DOHH2 (cell line): ENCODE measurements at regions not wholly inside any gene's neighbourhood (a gene's known extent, or its start where the extent isn't known, plus 50 kb on each side); places are given as distances from the start of the nearest gene placed in this dataset.

ENCODE experiments used
- H3F3A ChIP-seq: fragments of 200-600 bp; sonication (generic), shearing (Covaris generic); 2 replicates; pipeline ENCODE4 v1.6.0; 2016; ENCODE audit warnings: antibody characterized with exemption, mild to moderate bottlenecking; ENCODE audit not compliant: control insufficient read depth, insufficient read depth
- H3K27ac ChIP-seq: fragments of 200-600 bp; sonication (generic); 2 replicates; pipeline ENCODE4 v1.5.1; 2014; ENCODE audit warnings: low read depth, mild to moderate bottlenecking, low read length, moderate library complexity
- H3K27me3 ChIP-seq: fragments of 200-600 bp; sonication (generic); 2 replicates; pipeline ENCODE4 v1.6.1; 2014; ENCODE audit warnings: mild to moderate bottlenecking, low read length, mixed read lengths; ENCODE audit not compliant: control insufficient read depth
- H3K36me3 ChIP-seq: fragments of 200-600 bp; sonication (generic); 2 replicates; pipeline ENCODE4 v1.6.1; 2014; ENCODE audit warnings: mild to moderate bottlenecking, low read length, moderate library complexity, mixed read lengths; ENCODE audit not compliant: control insufficient read depth
- H3K4me1 ChIP-seq: fragments of 200-600 bp; sonication (generic); 2 replicates; pipeline ENCODE4 v1.6.1; 2014; ENCODE audit warnings: mild to moderate bottlenecking, low read length, mixed read lengths; ENCODE audit not compliant: control insufficient read depth
- H3K4me2 ChIP-seq: fragments of 200-600 bp; sonication (generic); 2 replicates; pipeline ENCODE4 v1.6.0; 2014; ENCODE audit warnings: mild to moderate bottlenecking, low read length, moderate library complexity
- H3K4me3 ChIP-seq: fragments of 200-600 bp; sonication (generic); 2 replicates; pipeline ENCODE4 v1.5.1; 2014; ENCODE audit warnings: mild to moderate bottlenecking, low read length, mixed read lengths
- H3K79me2 ChIP-seq: fragments of 200-600 bp; sonication (generic); 2 replicates; pipeline ENCODE4 v1.6.1; 2014; ENCODE audit warnings: mild to moderate bottlenecking, low read length, mixed read lengths; ENCODE audit not compliant: control insufficient read depth
- H3K9me2 ChIP-seq: fragments of 200-600 bp; sonication (generic); replicated peaks from 2 replicates; pipeline ENCODE4 v1.6.1; 2014; ENCODE audit warnings: mild to moderate bottlenecking, low read length, mixed read lengths; ENCODE audit not compliant: control insufficient read depth
- H3K9me3 ChIP-seq: fragments of 200-600 bp; sonication (generic); 2 replicates; pipeline ENCODE4 v1.6.1; 2014; ENCODE audit warnings: antibody characterized with exemption, low read length, mixed read lengths; ENCODE audit not compliant: control insufficient read depth, insufficient read depth
- H4K20me1 ChIP-seq: fragments of 200-600 bp; sonication (generic); 2 replicates; pipeline ENCODE4 v1.6.0; 2014; ENCODE audit warnings: low read depth, mild to moderate bottlenecking, antibody characterized with exemption, low read length, moderate library complexity; ENCODE audit not compliant: control insufficient read depth, insufficient read depth
- EZH2phosphoT487 ChIP-seq: fragments of 200-600 bp; sonication (generic); IDR thresholded peaks from 2 replicates; pipeline ENCODE4 v1.6.1; 2017; ENCODE audit warnings: borderline replicate concordance, mild to moderate bottlenecking, antibody characterized with exemption, low read length, moderate library complexity, mixed read lengths
- TF ChIP-seq, protein P1 (sequence below): fragments of 200-600 bp; sonication (generic); IDR thresholded peaks from one replicate; pipeline ENCODE4 v1.5.1; 2014; ENCODE audit warnings: antibody characterized with exemption, mild to moderate bottlenecking, low read depth, low read length; ENCODE audit not compliant: poor library complexity, severe bottlenecking

- H3K9me2 ChIP-seq: no peaks in the 10 kb centered on the region
- H3K9me3 ChIP-seq: no peaks in the 10 kb centered on the region
Measured at GRCh38 chr17:79459003-79459655, 151.7 kb downstream of the RBFOX3 start.

GRCh38 chr17:79458356-79458755, 152.5 kb downstream of the RBFOX3 start:
- Histone ChIP-seq H4K20me1 (no peaks in the 10 kb centered on the region), H3K4me3 (no peak overlapping the region), H3K9me2 (no peaks in the 10 kb centered on the region), H3K27me3 (no peaks in the 10 kb centered on the region), H3K79me2 (no peaks in the 10 kb centered on the region), H3F3A (no peaks in the 10 kb centered on the region), H3K36me3 (no peaks in the 10 kb centered on the region), H3K4me1 (no peaks in the 10 kb centered on the region), H3K27ac (no peak overlapping the region), H3K4me2 (no peak overlapping the region), H3K9me3 (no peaks in the 10 kb centered on the region)
- TF ChIP-seq, protein P1, sequence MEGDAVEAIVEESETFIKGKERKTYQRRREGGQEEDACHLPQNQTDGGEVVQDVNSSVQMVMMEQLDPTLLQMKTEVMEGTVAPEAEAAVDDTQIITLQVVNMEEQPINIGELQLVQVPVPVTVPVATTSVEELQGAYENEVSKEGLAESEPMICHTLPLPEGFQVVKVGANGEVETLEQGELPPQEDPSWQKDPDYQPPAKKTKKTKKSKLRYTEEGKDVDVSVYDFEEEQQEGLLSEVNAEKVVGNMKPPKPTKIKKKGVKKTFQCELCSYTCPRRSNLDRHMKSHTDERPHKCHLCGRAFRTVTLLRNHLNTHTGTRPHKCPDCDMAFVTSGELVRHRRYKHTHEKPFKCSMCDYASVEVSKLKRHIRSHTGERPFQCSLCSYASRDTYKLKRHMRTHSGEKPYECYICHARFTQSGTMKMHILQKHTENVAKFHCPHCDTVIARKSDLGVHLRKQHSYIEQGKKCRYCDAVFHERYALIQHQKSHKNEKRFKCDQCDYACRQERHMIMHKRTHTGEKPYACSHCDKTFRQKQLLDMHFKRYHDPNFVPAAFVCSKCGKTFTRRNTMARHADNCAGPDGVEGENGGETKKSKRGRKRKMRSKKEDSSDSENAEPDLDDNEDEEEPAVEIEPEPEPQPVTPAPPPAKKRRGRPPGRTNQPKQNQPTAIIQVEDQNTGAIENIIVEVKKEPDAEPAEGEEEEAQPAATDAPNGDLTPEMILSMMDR: no peak
- TF ChIP-seq EZH2phosphoT487: no peak

More at GRCh38 chr17:79459003-79459655, 151.7 kb downstream of the RBFOX3 start:
- no peaks in the 10 kb centered on the region for H3K27me3 ChIP-seq
- H3K79me2 ChIP-seq: no peaks in the 10 kb centered on the region
- no peak overlapping the region for H3K4me3 ChIP-seq
- TF ChIP-seq EZH2phosphoT487: no peak
- TF ChIP-seq, protein P1: no peak
- H3F3A ChIP-seq: no peaks in the 10 kb centered on the region
- H3K4me2 ChIP-seq: no peak overlapping the region
- H4K20me1 ChIP-seq: no peaks in the 10 kb centered on the region
- no peaks in the 10 kb centered on the region for H3K36me3 ChIP-seq
- no peaks in the 10 kb centered on the region for H3K4me1 ChIP-seq
- H3K27ac ChIP-seq: no peak overlapping the region

- Histone ChIP-seq H3K4me1 (no peaks in the 10 kb centered on the region), H3F3A (no peaks in the 10 kb centered on the region), H3K27me3 (no peaks in the 10 kb centered on the region), H3K27ac (no peak overlapping the region), H3K36me3 (no peaks in the 10 kb centered on the region), H3K4me2 (no peak overlapping the region), H3K9me2 (no peaks in the 10 kb centered on the region), H3K9me3 (no peaks in the 10 kb centered on the region), H4K20me1 (no peaks in the 10 kb centered on the region), H3K79me2 (no peaks in the 10 kb centered on the region), H3K4me3 (no peak overlapping the region)
- TF ChIP-seq, protein P1: no peak
- TF ChIP-seq EZH2phosphoT487: no peak
Measured at GRCh38 chr17:79457889-79458288, 153.0 kb downstream of the RBFOX3 start.
